HepG2 (cell line): ENCODE measurements at regions not wholly inside any gene's neighbourhood (a gene's known extent, or its start where the extent isn't known, plus 50 kb on each side); places are given as distances from the start of the nearest gene placed in this dataset.
A peak's percentile ranks its signal among the peaks of the same experiment; 100 is the strongest.

Experiments
- AKAP8 ChIP-seq: sonication (generic); formaldehyde crosslinking; IDR thresholded peaks from 2 replicates; pipeline ENCODE4 v1.5.1; 2020; ENCODE audit warnings: mild to moderate bottlenecking, missing genetic modification reagents
- CREBL2 ChIP-seq: sonication (generic); formaldehyde crosslinking; IDR thresholded peaks from 2 replicates; pipeline ENCODE4 v1.8.1; 2023; ENCODE audit warnings: missing genetic modification reagents, mild to moderate bottlenecking, borderline replicate concordance
- ELF4 ChIP-seq: sonication (generic); formaldehyde crosslinking; IDR thresholded peaks from 2 replicates; pipeline ENCODE4 v1.5.0; 2020; ENCODE audit warnings: missing genetic modification reagents, mild to moderate bottlenecking, moderate library complexity, borderline replicate concordance
- FOXA1 ChIP-seq, 2 experiments: fragments of 450-650 bp in 1 of 2; sonication (generic) in 1 of 2; formaldehyde crosslinking in 1 of 2; IDR thresholded peaks; 2 replicates each; pipeline versions ENCODE4 v1.4.0 to v1.6.1; 2016 to 2020; ENCODE audit warnings: missing genetic modification reagents in 1 of 2
- GATAD1 ChIP-seq: IDR thresholded peaks from 2 replicates; pipeline ENCODE4 v1.6.1; 2016; ENCODE audit warnings: missing genetic modification reagents, missing compliant biosample characterization
- GPN1 ChIP-seq: sonication (generic); formaldehyde crosslinking; IDR thresholded peaks from 2 replicates; pipeline ENCODE4 v1.5.1; 2020; ENCODE audit warnings: missing genetic modification reagents, borderline replicate concordance
- HNRNPUL1 ChIP-seq: fragments of 200-400 bp; formaldehyde crosslinking; IDR thresholded peaks from 2 replicates; pipeline ENCODE4 v1.6.1; 2017; ENCODE audit warnings: low read depth, mild to moderate bottlenecking, low read length, moderate library complexity
- KAT8 ChIP-seq: IDR thresholded peaks from 2 replicates; pipeline ENCODE4 v1.6.1; 2016; ENCODE audit warnings: missing genetic modification reagents, missing compliant biosample characterization
- MTF2 ChIP-seq: sonication (generic); formaldehyde crosslinking; IDR thresholded peaks from 2 replicates; pipeline ENCODE4 v1.5.0; 2020; ENCODE audit warnings: missing genetic modification reagents, borderline replicate concordance
- MXD3 ChIP-seq: IDR thresholded peaks from 2 replicates; pipeline ENCODE4 v1.6.1; 2016; ENCODE audit warnings: mild to moderate bottlenecking, missing biosample characterization, missing genetic modification reagents
- PCBP1 ChIP-seq: fragments of 200-400 bp; formaldehyde crosslinking; IDR thresholded peaks from 2 replicates; pipeline ENCODE4 v1.6.1; 2017; ENCODE audit warnings: mild to moderate bottlenecking, low read depth, low read length, borderline replicate concordance
- SIX4 ChIP-seq: sonication (generic); formaldehyde crosslinking; IDR thresholded peaks from 2 replicates; pipeline ENCODE4 v1.4.0; 2020; ENCODE audit warnings: missing genetic modification reagents
- SMARCC2 ChIP-seq: fragments of 450-650 bp; IDR thresholded peaks from 2 replicates; pipeline ENCODE4 v1.6.1; 2017; ENCODE audit warnings: antibody characterized with exemption, mild to moderate bottlenecking
- TEAD3 ChIP-seq: optimal IDR thresholded peaks from 2 replicates; pipeline ENCODE3; 2016; ENCODE audit warnings: borderline replicate concordance
- ZBTB3 ChIP-seq: sonication (generic); formaldehyde crosslinking; IDR thresholded peaks from 2 replicates; pipeline ENCODE4 v1.4.0; 2020; ENCODE audit warnings: low read depth, mild to moderate bottlenecking, moderate library complexity, missing genetic modification reagents, borderline replicate concordance
- ZBTB43 ChIP-seq: sonication (generic); formaldehyde crosslinking; conservative IDR thresholded peaks from 2 replicates; pipeline ENCODE4 v1.4.0; 2020; ENCODE audit warnings: missing genetic modification reagents
- ZBTB44 ChIP-seq: sonication (generic); formaldehyde crosslinking; IDR thresholded peaks from 2 replicates; pipeline ENCODE4 v1.4.0; 2020; ENCODE audit warnings: missing genetic modification reagents
- ZNF414 ChIP-seq: sonication (generic); formaldehyde crosslinking; IDR thresholded peaks from 2 replicates; pipeline ENCODE4 v1.5.0; 2020; ENCODE audit warnings: missing genetic modification reagents
- ZNF570 ChIP-seq: sonication (generic); formaldehyde crosslinking; IDR thresholded peaks from 2 replicates; pipeline ENCODE4 v1.4.0; 2020; ENCODE audit warnings: mild to moderate bottlenecking, missing genetic modification reagents, borderline replicate concordance
- ZSCAN25 ChIP-seq: sonication (generic); formaldehyde crosslinking; IDR thresholded peaks from 2 replicates; pipeline ENCODE4 v1.8.0; 2022; ENCODE audit warnings: mild to moderate bottlenecking, missing genetic modification reagents
- ZXDC ChIP-seq: sonication (generic); formaldehyde crosslinking; IDR thresholded peaks from 2 replicates; pipeline ENCODE4 v1.5.0; 2020; ENCODE audit warnings: mild to moderate bottlenecking, missing genetic modification reagents

GRCh38 chr1:65687428-65688214 is 105.1 kb upstream of the PDE4B start (continued):
- no peak for TF ChIP-seq CREBL2 (CRISPR knock-in tag)
- TF ChIP-seq SMARCC2, result no peak
- TF ChIP-seq ZBTB43, result no peak
- no peak for TF ChIP-seq GPN1
- no peak for TF ChIP-seq ZBTB44
- TF ChIP-seq FOXA1 (IDR thresholded peaks at IDR 0.05), result no peak
- peak; percentile 73 for TF ChIP-seq FOXA1 (CRISPR knock-in tag; IDR thresholded peaks at IDR 0.05)
- no peak for TF ChIP-seq PCBP1
- TF ChIP-seq ZBTB3 (CRISPR knock-in tag), result no peak
- peak; percentile 76 for TF ChIP-seq ZSCAN25 (CRISPR knock-in tag)
- TF ChIP-seq ZNF570 (CRISPR knock-in tag), result no peak
- no peak for TF ChIP-seq MXD3 (CRISPR knock-in tag)
- peak; percentile 65 for TF ChIP-seq KAT8
- no peak for TF ChIP-seq ZXDC
- TF ChIP-seq MTF2 (CRISPR knock-in tag), result no peak
- TF ChIP-seq AKAP8 (CRISPR knock-in tag), result no peak
- no peak for TF ChIP-seq GATAD1
- TF ChIP-seq ZNF414 (CRISPR knock-in tag), result no peak
- 0 out of 2 replicates have a peak, but pooled peaks have one; percentile 15 for TF ChIP-seq SIX4 (CRISPR knock-in tag)
- 0 out of 2 replicates have a peak, but pooled peaks have one; percentile 37 for TF ChIP-seq ELF4 (CRISPR knock-in tag)
- TF ChIP-seq HNRNPUL1, result no peak
- TF ChIP-seq TEAD3 (CRISPR knock-in tag), result peak; percentile 94
